NB4 (cell line): ENCODE measurements at regions not wholly inside any gene's neighbourhood (a gene's known extent, or its start where the extent isn't known, plus 50 kb on each side); places are given as distances from the start of the nearest gene placed in this dataset.

Experiments
- CTCF ChIP-seq: IDR thresholded peaks from one replicate; pipeline ENCODE4 v1.5.1; 2012; ENCODE audit warnings: low read depth, low read length
- MAX ChIP-seq: IDR thresholded peaks from 2 replicates; pipeline ENCODE4 v1.6.1; 2011; ENCODE audit warnings: low read depth, low read length
- MYC ChIP-seq: IDR thresholded peaks from 2 replicates; pipeline ENCODE4 v1.6.1; 2011; ENCODE audit warnings: low read depth, low read length
- POLR2A ChIP-seq: IDR thresholded peaks from 2 replicates; pipeline ENCODE4 v1.6.1; 2011; ENCODE audit warnings: mild to moderate bottlenecking; ENCODE audit not compliant: insufficient read length; ENCODE audit errors: extremely low read depth

DNA sequence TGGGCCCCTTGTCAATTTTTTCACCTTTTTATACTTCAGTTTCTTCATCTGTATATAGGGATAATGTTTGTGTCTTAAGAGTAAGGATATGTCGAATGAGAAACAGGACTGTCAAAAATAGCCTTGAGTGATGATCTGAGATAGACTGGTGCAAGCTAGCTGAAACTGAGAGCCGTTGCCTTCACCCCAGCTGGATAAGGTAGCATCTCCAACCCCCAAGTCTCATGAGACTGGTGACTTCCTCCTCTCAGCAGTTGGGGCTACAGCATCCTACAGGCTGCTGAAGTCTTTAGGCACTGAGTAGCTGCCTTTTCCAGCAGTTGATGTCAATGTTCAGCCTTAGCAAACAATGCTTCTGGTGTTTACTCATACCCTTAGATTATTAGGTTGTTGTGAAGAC lies 330.2 kb downstream of the OSTF1 start:
- TF ChIP-seq CTCF (no peak), MAX (no peak), MYC (no peak), POLR2A (no peak)
